Retinal pigment epithelial cell (primary cell): ENCODE measurements at regions not wholly inside any gene's neighbourhood (a gene's known extent, or its start where the extent isn't known, plus 50 kb on each side); places are given as distances from the start of the nearest gene placed in this dataset.

ENCODE experiments used
- DNase-seq: peaks from one replicate; pipeline ENCODE4 v3.0.0-alpha.2; 2010; ENCODE audit warnings: low read depth
- H3K4me3 ChIP-seq: 2 replicates; pipeline ENCODE4 v1.5.1; 2011; ENCODE audit warnings: mild to moderate bottlenecking, low read length, control low read depth, moderate library complexity
- CTCF ChIP-seq: conservative IDR thresholded peaks from 2 replicates; pipeline ENCODE4 v1.5.1; 2011; ENCODE audit warnings: low read depth, low read length, control low read depth, inconsistent platforms

GRCh38 chrX:23223169-23223568 lies 111.5 kb upstream of the PTCHD1 start:
- TF ChIP-seq CTCF = no peak
- no peak for DNase-seq
- no peak overlapping the region for H3K4me3 ChIP-seq

GRCh38 chrX:23228454-23228853 lies 106.2 kb upstream of the PTCHD1 start:
- H3K4me3 ChIP-seq = no peak overlapping the region
- no peak for DNase-seq
- TF ChIP-seq CTCF = no peak

- H3K4me3 ChIP-seq = no peak overlapping the region
- no peak for TF ChIP-seq CTCF
- DNase-seq = no peak
Measured at GRCh38 chrX:23228950-23229448, 105.7 kb upstream of the PTCHD1 start.

GRCh38 chrX:23235051-23235450 lies 99.6 kb upstream of the PTCHD1 start:
- no peak overlapping the region for H3K4me3 ChIP-seq
- TF ChIP-seq CTCF = no peak
- DNase-seq = no peak

- DNase-seq = no peak
- TF ChIP-seq CTCF = no peak
- H3K4me3 ChIP-seq = no peak overlapping the region
Measured at GRCh38 chrX:23246001-23246400, 88.6 kb upstream of the PTCHD1 start.

- no peak overlapping the region for H3K4me3 ChIP-seq
- TF ChIP-seq CTCF = no peak
- DNase-seq = no peak
Measured at GRCh38 chrX:23248187-23248586, 86.5 kb upstream of the PTCHD1 start.

- no peak for TF ChIP-seq CTCF
- no peak for DNase-seq
- H3K4me3 ChIP-seq = no peak overlapping the region
Measured at GRCh38 chrX:23251043-23251442, 83.6 kb upstream of the PTCHD1 start.
